ENCODE measurements at regions not wholly inside any gene's neighbourhood (a gene's known extent, or its start where the extent isn't known, plus 50 kb on each side); places are given as distances from the start of the nearest gene placed in this dataset.
"Not testable (repeated sequence)": the region's sequence is repeated elsewhere in the genome, so short reads cannot be mapped to it uniquely, and the experiment has no call there.

DNA sequence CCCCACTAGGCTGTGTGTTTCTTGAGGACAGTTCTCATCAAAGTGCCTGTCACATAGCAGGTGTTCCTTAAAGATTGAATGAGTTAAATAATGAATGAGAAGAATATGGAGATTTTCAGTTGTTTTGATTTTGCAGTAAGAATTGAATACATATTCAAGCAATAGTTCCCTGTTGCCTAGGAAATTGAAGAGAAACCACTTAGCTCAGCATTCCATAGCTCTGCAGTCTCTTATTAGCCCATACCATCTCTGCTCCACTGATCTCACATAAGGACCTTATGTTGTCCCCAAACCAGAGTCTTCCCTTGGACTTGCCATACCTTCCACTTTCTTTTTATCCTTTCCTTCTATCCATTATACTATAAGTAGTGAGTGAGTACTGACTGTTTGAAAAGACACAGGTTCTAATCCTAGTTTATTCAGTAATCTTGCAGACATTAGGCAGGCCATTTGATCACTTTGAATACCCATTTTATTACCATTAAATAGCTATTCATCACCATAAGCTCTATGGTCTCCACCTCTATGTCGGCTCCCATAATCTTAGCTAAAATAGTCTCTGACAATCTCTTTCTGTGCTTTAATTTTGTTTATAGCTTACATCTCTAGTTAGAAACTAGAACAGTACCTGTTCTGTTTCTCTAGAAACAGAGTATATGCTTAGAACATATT lies 1059.6 kb upstream of the SLIT2 start:
- no peak for DNase-seq

- no peak for DNase-seq
Observed at GRCh38 chr4:19187691-19188090, 1064.0 kb upstream of the SLIT2 start.

DNA sequence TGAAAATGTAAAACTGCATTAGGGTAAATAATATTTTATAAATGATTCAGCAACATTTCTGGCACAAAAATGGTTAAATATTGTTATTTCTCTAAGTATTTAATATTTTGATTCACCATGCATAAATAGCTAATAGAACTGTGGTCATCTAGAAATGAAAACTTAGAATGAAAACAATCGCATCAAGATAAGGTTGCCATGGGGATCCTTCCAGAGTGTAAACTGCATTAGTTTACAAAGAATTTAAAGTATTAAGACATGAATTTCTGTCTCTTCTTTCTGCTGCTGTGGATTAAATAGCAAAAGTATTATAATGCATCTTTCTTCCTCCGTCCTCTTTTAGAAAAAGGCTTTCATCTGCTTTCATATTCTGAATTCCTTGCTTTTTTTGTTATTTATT lies 1064.6 kb upstream of the SLIT2 start:
- DNase-seq: no peak

GRCh38 chr4:19181631-19182030 lies 1070.1 kb upstream of the SLIT2 start:
- DNase-seq: not testable (repeated sequence)

- DNase-seq: no peak
Observed at GRCh38 chr4:19178835-19179234, 1072.9 kb upstream of the SLIT2 start.

GRCh38 chr4:19177616-19178015 lies 1074.1 kb upstream of the SLIT2 start:
- no peak for DNase-seq

DNA sequence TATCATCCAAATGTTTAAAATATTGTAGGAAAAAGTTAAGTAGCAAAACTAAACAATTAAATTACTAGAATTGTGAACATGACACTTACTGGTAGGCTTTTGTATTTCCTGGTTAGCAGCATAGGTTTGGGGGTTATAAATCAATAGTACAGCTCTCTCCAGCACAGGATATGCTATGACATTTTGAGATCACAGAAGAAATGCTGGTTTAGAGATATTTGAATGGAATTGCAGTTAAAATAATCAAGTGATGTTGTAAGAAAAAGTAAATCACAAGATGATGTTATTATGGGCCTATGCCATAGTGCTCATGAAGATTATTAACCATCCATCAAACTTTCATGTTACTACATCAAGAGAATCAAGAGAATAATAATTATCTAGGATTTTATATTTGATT lies 1079.9 kb upstream of the SLIT2 start:
- DNase-seq: no peak

GRCh38 chr4:19167311-19167710 lies 1084.4 kb upstream of the SLIT2 start:
- DNase-seq: no peak

DNA sequence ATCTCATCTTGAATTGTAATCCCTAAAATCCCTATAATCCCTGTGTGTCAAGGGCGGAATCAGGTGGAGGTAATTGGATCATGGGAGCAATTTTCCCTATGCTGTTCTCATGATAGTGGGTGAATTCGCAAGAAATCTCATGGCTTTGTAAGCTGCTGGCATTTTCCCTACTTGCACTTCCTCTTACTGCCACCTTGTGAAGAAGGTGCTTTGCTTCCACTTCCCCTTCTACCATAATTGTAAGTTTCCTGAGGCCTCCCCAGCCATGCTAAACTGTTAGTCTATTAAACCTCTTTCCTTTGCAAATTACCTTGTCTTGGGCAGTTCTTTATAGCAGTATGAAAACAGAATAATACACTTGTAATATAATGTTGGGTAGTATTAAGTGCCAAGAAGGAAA lies 1087.4 kb upstream of the SLIT2 start:
- DNase-seq: no peak

GRCh38 chr4:19159874-19160273 lies 1091.8 kb upstream of the SLIT2 start:
- no peak for DNase-seq

DNA sequence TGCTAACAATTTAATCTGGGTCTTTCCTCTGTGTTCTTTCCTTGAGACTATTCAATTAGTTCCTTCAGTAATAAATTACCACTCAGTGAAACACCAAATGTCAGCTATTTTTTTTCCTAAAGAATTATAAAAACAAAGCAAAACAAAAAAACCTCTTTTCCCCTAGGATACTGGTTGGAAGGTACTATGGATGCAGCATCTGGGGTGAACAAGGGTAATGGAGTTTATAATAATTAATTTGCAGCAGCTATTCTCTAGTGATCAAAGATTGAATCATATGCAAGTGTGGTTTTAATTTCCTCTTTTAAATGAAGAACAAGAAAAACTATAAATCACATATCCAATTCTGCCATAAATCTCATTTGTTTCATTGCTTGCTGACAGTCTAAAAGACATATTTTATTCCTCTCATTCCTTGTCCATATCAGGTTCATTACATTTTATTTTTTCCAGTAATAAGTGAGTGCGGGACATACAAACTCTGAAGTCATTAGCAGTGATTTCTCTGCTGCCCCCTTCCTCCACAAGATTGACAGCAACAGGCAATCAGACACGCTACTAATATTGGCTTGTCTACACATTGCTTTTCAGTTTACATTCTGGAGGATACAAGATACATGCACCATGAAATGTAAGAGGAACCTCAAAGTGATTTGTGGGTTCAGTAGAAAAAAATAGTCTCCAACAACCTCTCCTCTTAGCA lies 1093.4 kb upstream of the SLIT2 start:
- no peak for DNase-seq

- no peak for DNase-seq
Observed at GRCh38 chr4:19156786-19157185, 1094.9 kb upstream of the SLIT2 start.

GRCh38 chr4:19155568-19155967 lies 1096.1 kb upstream of the SLIT2 start:
- DNase-seq: no peak

DNA sequence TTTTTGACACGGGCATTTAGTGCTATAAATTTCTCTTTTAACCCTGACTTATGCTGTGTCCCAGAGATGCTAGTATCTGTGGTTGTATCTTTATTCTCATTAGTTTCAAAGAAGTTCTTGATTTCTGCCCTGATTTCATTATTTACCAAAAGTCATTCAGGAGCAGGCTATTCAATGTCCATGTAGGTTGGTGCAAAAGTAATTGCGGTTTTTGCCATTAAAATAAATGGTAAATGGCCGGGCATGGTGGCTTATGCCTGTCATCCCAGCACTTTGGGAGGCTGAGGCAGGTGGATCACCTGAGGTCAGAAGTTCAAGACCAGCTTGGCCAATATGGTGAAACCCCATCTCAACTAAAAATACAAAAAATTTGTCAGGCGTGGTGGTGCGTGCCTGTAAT lies 1097.4 kb upstream of the SLIT2 start:
- not testable (repeated sequence) for DNase-seq

GRCh38 chr4:19152264-19152663 lies 1099.4 kb upstream of the SLIT2 start:
- no peak for DNase-seq

- no peak for DNase-seq
Observed at GRCh38 chr4:19151684-19152083, 1100.0 kb upstream of the SLIT2 start.

DNA sequence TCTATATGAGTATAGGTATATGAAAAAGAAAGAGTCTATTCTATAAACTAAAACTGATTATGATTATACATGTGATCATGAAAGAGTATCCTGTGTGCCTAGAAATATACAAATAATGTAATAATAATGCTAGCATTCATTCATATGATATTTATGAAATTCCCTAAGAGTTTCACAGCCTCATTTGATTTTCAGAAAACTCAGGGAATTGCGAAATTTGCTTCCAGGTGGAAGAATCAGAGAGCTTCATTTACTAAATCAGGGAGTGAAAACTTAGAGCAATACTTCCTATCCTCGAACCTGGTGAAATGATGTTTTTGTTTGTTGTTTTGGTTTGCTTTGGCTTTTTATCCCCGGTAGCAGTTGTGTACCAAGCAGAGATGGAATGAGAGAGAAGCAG lies 1105.7 kb upstream of the SLIT2 start:
- DNase-seq: no peak

- no peak for DNase-seq
Observed at GRCh38 chr4:19135895-19136633, 1114.5 kb upstream of the LCORL start.

GRCh38 chr4:19134685-19135084 lies 1113.1 kb upstream of the LCORL start:
- no peak for DNase-seq

GRCh38 chr4:19133315-19133714 lies 1111.8 kb upstream of the LCORL start:
- no peak for DNase-seq

GRCh38 chr4:19130866-19131265 lies 1109.3 kb upstream of the LCORL start:
- DNase-seq: no peak

DNA sequence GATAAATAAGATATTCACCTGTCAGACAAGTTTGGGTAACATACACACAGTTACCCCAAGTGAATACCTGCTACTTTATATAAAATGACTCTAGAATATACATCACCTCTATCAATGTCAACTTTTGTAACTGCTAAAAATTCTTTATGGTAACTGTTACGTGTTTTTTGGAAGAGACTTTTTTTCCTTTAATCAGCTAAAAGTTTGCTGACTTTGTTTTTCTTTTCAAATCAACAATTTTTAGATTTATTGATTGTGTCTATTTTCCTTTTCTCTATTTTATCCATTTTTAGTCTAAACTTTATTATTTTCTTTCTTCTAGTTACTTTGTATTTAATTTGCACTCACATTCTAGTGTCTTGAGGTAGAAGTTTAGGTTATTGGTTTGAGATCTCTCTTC lies 1106.6 kb upstream of the LCORL start:
- no peak for DNase-seq

- DNase-seq: no peak
Observed at GRCh38 chr4:19126903-19127302, 1105.3 kb upstream of the LCORL start.

GRCh38 chr4:19123681-19124080 lies 1102.1 kb upstream of the LCORL start:
- DNase-seq: no peak

Data from stimulated activated CD4-positive, alpha-beta T cell treated with anti-CD3 and anti-CD28 coated beads, Interleukin-1b, Interleukin-23, amount 100 ng/mL, for 48 hours (primary cell).